ENCODE measurements at regions not wholly inside any gene's neighbourhood (a gene's known extent, or its start where the extent isn't known, plus 50 kb on each side); places are given as distances from the start of the nearest gene placed in this dataset.

GRCh38 chr4:1530356-1530755, 124.1 kb upstream of the NKX1-1 start:
- no peak for TF ChIP-seq CTCF (IDR thresholded peaks at IDR 0.05)
- no peak for TF ChIP-seq POLR2A (IDR thresholded peaks at IDR 0.05)
